Esophagus muscularis mucosa (tissue), 4 donors: ENCODE measurements at regions not wholly inside any gene's neighbourhood (a gene's known extent, or its start where the extent isn't known, plus 50 kb on each side); places are given as distances from the start of the nearest gene placed in this dataset.

ENCODE experiments used
- DNase-seq: peaks from one replicate; pipeline ENCODE4 v3.0.0-alpha.2; 2017; ENCODE audit errors: extremely low spot score
- H3K27ac ChIP-seq, 4 donors: fragments of 200-600 bp; sonication (generic); replicated peaks in 1 of 4; 1 replicate in 3 of 4; 2 replicates in 1 of 4; pipeline ENCODE4 v1.5.1; 2016 to 2019; ENCODE audit warnings: mild to moderate bottlenecking in 1 of 4
- H3K27me3 ChIP-seq, 4 donors: fragments of 200-600 bp; sonication (generic); one replicate each; pipeline versions ENCODE4 v1.5.1 to v1.6.0; 2016 to 2019
- H3K36me3 ChIP-seq, 4 donors: fragments of 200-600 bp; sonication (generic); one replicate each; pipeline ENCODE4 v1.5.1; 2016 to 2019
- H3K4me1 ChIP-seq, 4 donors: fragments of 200-600 bp; sonication (generic); one replicate each; pipeline ENCODE4 v1.5.1; 2016 to 2019
- H3K4me3 ChIP-seq, 4 donors: fragments of 200-600 bp; sonication (generic); 1 replicate in 2 of 4; 2 replicates in 2 of 4; pipeline ENCODE4 v1.5.1; 2016 to 2019; ENCODE audit warnings: mild to moderate bottlenecking in 4 of 4, moderate library complexity in 1 of 4
- H3K9me3 ChIP-seq, 4 donors: fragments of 200-600 bp; sonication (generic); 1 replicate in 3 of 4; 2 replicates in 1 of 4; pipeline ENCODE4 v1.5.1; 2016 to 2019
- EP300 ChIP-seq: sonication (generic); formaldehyde crosslinking; IDR thresholded peaks from one replicate; pipeline ENCODE4 v1.6.1; 2017; ENCODE audit warnings: antibody characterized with exemption
- POLR2A ChIP-seq: fragments of 450-650 bp; IDR thresholded peaks from one replicate; pipeline ENCODE4 v1.6.1; 2017; ENCODE audit warnings: antibody characterized with exemption, moderate library complexity, mild to moderate bottlenecking, low read depth
- POLR2AphosphoS5 ChIP-seq, 2 donors: sonication (generic); formaldehyde crosslinking; IDR thresholded peaks; one replicate each; pipeline ENCODE4 v1.6.1; 2017; ENCODE audit warnings: antibody characterized with exemption in 2 of 2
- WGBS: methylation state at CpG from one replicate; pipeline ENCODE4 v1.1.5; 2018; 5-methylcytosine and 5-hydroxymethylcytosine counted together
- intact Hi-C: fragments of 100-400 bp; cut with DNase I; formaldehyde crosslinking; loops from one replicate; pipeline ENCODE4 v1.15.1; 2023
- TF ChIP-seq, protein P1 (sequence below), 3 experiments: fragments of 200-600 bp in 2 of 3; fragments of 450-650 bp in 1 of 3; sonication (generic) in 2 of 3; IDR thresholded peaks; one replicate each; pipeline ENCODE4 v1.5.1; 2017 to 2019; ENCODE audit warnings: antibody characterized with exemption in 3 of 3, mild to moderate bottlenecking in 2 of 3, moderate library complexity in 1 of 3

DNA sequence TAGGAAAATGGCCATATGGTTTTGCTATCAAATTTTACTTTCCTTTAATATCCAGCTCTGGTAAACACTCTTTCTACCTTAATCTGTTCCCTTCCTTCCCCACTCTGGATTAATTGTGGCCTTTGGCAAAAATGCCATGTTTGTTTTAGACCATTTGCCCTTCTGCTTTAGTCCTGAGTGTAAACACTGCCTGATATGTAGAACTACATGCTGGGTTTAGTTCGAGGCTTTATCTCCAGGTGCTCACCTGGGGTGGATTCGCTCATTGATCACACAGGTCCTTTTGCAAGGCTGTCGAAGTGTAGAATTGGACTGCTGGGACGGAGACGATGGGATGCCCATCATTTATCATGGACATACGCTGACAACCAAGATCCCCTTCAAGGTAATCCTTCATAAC, 94.1 kb downstream of the NOC3L start:
- WGBS = 94% methylated on average over 6 of the region's 6 CpGs
- peaks cover 0 to 22% (median 11%) of the 10 kb centered on the region in 4 donors for H3K36me3 ChIP-seq

DNA sequence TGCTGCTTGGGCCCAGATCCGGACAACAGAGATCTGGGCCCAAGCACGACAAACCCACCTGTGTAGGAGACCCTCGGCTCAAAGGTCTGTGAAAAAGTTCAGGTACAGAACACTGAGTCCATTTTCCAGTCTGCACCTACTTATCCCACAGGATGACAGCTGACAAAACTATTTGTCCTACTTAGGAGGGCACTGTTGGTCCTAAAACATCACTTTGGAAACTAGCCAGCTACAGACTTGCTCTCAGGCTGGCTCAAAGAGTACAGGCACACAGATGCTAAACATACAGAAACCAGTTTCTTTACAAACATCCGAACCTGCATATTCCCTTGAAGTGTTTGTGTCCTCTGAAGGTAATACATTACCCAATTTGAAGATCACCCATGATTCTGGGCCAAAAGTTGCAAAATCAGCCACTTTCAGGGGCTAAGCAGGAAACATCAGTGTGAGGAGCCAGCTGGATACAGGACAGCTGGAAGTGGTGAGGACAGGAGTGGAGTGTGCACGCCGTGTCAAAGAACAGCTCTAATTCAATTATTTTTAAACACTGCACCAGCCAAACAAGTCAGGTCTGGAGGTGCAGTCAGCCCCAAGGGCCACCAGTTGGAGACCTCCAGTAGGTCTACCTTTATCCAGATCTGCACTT, 88.5 kb downstream of the NOC3L start:
- no peaks in the 10 kb centered on the region for H3K9me3 ChIP-seq
- peaks cover 27 to 41% (median 35%) of the 10 kb centered on the region in 4 donors for H3K4me1 ChIP-seq
- WGBS = 64% methylated on average over 6 of the region's 6 CpGs
- no peak overlapping the region for H3K4me3 ChIP-seq
- H3K27ac ChIP-seq = peak overlapping the region; percentile 38 to 63 (median 58)
- DNase-seq = no peak
- peak; percentile 43 to 45 for TF ChIP-seq POLR2AphosphoS5 (IDR thresholded peaks at IDR 0.05)
- TF ChIP-seq, protein P1, sequence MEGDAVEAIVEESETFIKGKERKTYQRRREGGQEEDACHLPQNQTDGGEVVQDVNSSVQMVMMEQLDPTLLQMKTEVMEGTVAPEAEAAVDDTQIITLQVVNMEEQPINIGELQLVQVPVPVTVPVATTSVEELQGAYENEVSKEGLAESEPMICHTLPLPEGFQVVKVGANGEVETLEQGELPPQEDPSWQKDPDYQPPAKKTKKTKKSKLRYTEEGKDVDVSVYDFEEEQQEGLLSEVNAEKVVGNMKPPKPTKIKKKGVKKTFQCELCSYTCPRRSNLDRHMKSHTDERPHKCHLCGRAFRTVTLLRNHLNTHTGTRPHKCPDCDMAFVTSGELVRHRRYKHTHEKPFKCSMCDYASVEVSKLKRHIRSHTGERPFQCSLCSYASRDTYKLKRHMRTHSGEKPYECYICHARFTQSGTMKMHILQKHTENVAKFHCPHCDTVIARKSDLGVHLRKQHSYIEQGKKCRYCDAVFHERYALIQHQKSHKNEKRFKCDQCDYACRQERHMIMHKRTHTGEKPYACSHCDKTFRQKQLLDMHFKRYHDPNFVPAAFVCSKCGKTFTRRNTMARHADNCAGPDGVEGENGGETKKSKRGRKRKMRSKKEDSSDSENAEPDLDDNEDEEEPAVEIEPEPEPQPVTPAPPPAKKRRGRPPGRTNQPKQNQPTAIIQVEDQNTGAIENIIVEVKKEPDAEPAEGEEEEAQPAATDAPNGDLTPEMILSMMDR (IDR thresholded peaks at IDR 0.05) = no peak
- H3K27me3 ChIP-seq = no peaks in the 10 kb centered on the region
- intact Hi-C loops = no loop called here
- H3K36me3 ChIP-seq = peaks cover 0 to 14% (median 7%) of the 10 kb centered on the region in 4 donors

More for the DNA sequence above, 94.1 kb downstream of the NOC3L start:
- intact Hi-C loops = no loop called here
- no peak for DNase-seq
- H3K4me3 ChIP-seq = no peak overlapping the region
- H3K27ac ChIP-seq = no peak overlapping the region
- TF ChIP-seq, protein P1 (IDR thresholded peaks at IDR 0.05) = no peak
- TF ChIP-seq EP300 (no peak), POLR2A (no peak), POLR2AphosphoS5 (IDR thresholded peaks at IDR 0.05) (no peak)
- no peaks in the 10 kb centered on the region for H3K27me3 ChIP-seq
- peaks cover 1 to 10% (median 5%) of the 10 kb centered on the region in 4 donors for H3K4me1 ChIP-seq
- no peaks in the 10 kb centered on the region for H3K9me3 ChIP-seq

DNA sequence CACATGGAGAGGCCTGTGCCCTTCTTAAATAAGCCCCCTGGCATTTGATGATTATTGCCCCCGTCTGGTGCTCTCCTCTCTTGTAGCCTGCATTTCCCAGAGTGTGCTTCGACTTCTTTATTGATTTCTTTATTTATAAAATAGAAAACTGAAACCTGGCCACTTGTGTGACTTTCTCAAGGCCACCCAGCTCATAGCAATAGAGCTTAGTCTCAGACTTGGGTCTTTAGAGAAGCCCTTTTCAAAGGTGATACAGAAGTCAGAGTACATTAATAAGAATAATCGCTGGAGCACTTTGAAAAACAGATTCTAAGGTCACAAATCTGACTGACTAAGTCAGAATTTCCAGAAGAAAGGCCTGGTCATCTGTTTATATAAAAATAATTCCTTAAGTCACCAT, 86.6 kb downstream of the NOC3L start:
- Histone ChIP-seq H3K27me3 (no peaks in the 10 kb centered on the region), H3K36me3 (peaks cover 0 to 6% (median 3%) of the 10 kb centered on the region in 4 donors), H3K4me3 (no peak overlapping the region), H3K9me3 (no peaks in the 10 kb centered on the region), H3K4me1 (peaks cover 27 to 54% (median 47%) of the 10 kb centered on the region in 4 donors), H3K27ac (peak overlapping the region in 2 of 4 donors; percentile 26 to 63)
- intact Hi-C loops = no loop called here
- DNase-seq = no peak
- WGBS = 82% methylated on average over 3 of the region's 3 CpGs
- no peak for TF ChIP-seq POLR2A
- no peak for TF ChIP-seq EP300
- TF ChIP-seq, protein P1 (IDR thresholded peaks at IDR 0.05) = no peak
- no peak for TF ChIP-seq POLR2AphosphoS5 (IDR thresholded peaks at IDR 0.05)

DNA sequence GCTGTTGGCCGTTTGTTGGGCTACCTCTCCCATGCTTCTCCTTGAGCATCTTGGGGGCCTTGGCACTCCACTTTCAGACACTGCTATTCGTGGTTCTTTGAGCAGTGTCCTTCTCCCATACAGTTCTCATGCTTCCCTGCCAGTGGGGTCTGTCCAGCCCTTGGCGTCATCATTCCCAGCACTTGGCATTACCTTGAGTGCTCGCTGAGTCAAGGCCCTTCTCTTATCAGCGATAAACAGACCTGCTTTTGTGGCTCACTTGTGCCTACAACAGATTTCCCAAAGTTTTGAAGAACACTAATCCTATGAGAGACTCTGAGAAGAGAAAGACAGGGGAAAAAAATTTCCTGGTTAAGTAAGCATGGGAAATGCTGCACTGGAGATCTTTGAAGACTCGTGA, 85.3 kb downstream of the NOC3L start:
- H3K4me3 ChIP-seq = no peak overlapping the region
- H3K27me3 ChIP-seq = no peaks in the 10 kb centered on the region
- peaks cover 27 to 54% (median 47%) of the 10 kb centered on the region in 4 donors for H3K4me1 ChIP-seq
- H3K36me3 ChIP-seq = peaks cover 0 to 4% (median 0%) of the 10 kb centered on the region in 4 donors
- no peak for DNase-seq
- intact Hi-C loops = no loop called here
- no peak overlapping the region for H3K27ac ChIP-seq
- no peaks in the 10 kb centered on the region for H3K9me3 ChIP-seq
- 97% methylated on average over 6 of the region's 6 CpGs for WGBS
- no peak for TF ChIP-seq POLR2A
- TF ChIP-seq, protein P1 (IDR thresholded peaks at IDR 0.05) = no peak
- no peak for TF ChIP-seq EP300
- TF ChIP-seq POLR2AphosphoS5 (IDR thresholded peaks at IDR 0.05) = no peak
